ENCODE measurements at regions not wholly inside any gene's neighbourhood (a gene's known extent, or its start where the extent isn't known, plus 50 kb on each side); places are given as distances from the start of the nearest gene placed in this dataset.

GRCh38 chr2:176969642-176970359 is 242.8 kb upstream of the HNRNPA3 start:
- TF ChIP-seq, protein P1, sequence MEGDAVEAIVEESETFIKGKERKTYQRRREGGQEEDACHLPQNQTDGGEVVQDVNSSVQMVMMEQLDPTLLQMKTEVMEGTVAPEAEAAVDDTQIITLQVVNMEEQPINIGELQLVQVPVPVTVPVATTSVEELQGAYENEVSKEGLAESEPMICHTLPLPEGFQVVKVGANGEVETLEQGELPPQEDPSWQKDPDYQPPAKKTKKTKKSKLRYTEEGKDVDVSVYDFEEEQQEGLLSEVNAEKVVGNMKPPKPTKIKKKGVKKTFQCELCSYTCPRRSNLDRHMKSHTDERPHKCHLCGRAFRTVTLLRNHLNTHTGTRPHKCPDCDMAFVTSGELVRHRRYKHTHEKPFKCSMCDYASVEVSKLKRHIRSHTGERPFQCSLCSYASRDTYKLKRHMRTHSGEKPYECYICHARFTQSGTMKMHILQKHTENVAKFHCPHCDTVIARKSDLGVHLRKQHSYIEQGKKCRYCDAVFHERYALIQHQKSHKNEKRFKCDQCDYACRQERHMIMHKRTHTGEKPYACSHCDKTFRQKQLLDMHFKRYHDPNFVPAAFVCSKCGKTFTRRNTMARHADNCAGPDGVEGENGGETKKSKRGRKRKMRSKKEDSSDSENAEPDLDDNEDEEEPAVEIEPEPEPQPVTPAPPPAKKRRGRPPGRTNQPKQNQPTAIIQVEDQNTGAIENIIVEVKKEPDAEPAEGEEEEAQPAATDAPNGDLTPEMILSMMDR (IDR thresholded peaks at IDR 0.05; ENCODE audit: insufficient read depth, low read length, missing control alignments), result no peak
- no peak for DNase-seq (ENCODE audit: low read depth, low spot score)
- ChIA-PET POLR2A (no interaction called here), CTCF (no interaction called here)
- no peak overlapping the region for H3K4me3 ChIP-seq (ENCODE audit: low read depth, low read length)

GRCh38 chr2:176976736-176977685 is 235.6 kb upstream of the HNRNPA3 start:
- no peak overlapping the region for H3K4me3 ChIP-seq (ENCODE audit: low read depth, low read length)
- POLR2A ChIA-PET, result no interaction called here
- TF ChIP-seq, protein P1 (IDR thresholded peaks at IDR 0.05; ENCODE audit: insufficient read depth, low read length, missing control alignments), result no peak
- no peak for DNase-seq (ENCODE audit: low read depth, low spot score)
- CTCF ChIA-PET, result no interaction called here

GRCh38 chr2:176978921-176979320 is 233.7 kb upstream of the HNRNPA3 start:
- DNase-seq (ENCODE audit: low read depth, low spot score), result no peak
- TF ChIP-seq, protein P1 (IDR thresholded peaks at IDR 0.05; ENCODE audit: insufficient read depth, low read length, missing control alignments), result no peak
- H3K4me3 ChIP-seq (ENCODE audit: low read depth, low read length), result no peak overlapping the region
- ChIA-PET CTCF (interaction anchor here (1.3 to 1.5 kb wide), 2 partner anchors 165 to 170 kb away, joined by 4 to 8 read pairs; no protein-coding TSS in a partner anchor), POLR2A (no interaction called here)

- no peak for DNase-seq (ENCODE audit: low read depth, low spot score)
- POLR2A ChIA-PET, result no interaction called here
- H3K4me3 ChIP-seq (ENCODE audit: low read depth, low read length), result no peak overlapping the region
- TF ChIP-seq, protein P1 (IDR thresholded peaks at IDR 0.05; ENCODE audit: insufficient read depth, low read length, missing control alignments), result no peak
- CTCF ChIA-PET, result interaction anchor here (1.2 to 1.3 kb wide), 2 partner anchors 164 to 168 kb away, joined by 4 read pairs; no protein-coding TSS in a partner anchor
Measured at GRCh38 chr2:176979981-176980710, 232.4 kb upstream of the HNRNPA3 start.

GRCh38 chr2:176984987-176985386 is 227.6 kb upstream of the HNRNPA3 start:
- ChIA-PET POLR2A (no interaction called here), CTCF (no interaction called here)
- H3K4me3 ChIP-seq (ENCODE audit: low read depth, low read length), result no peak overlapping the region
- DNase-seq (ENCODE audit: low read depth, low spot score), result no peak
- TF ChIP-seq, protein P1 (IDR thresholded peaks at IDR 0.05; ENCODE audit: insufficient read depth, low read length, missing control alignments), result no peak

Measured in AG04449 (cell line).